ENCODE measurements at regions not wholly inside any gene's neighbourhood (a gene's known extent, or its start where the extent isn't known, plus 50 kb on each side); places are given as distances from the start of the nearest gene placed in this dataset.

- TF ChIP-seq ATF3 (IDR thresholded peaks at IDR 0.05), result no peak
- no peak for TF ChIP-seq ATF3 (CRISPR knock-in tag; conservative IDR thresholded peaks at IDR 0.05)
- TF ChIP-seq TFE3 (CRISPR knock-in tag; IDR thresholded peaks at IDR 0.05), result no peak
- TF ChIP-seq ZBTB8A (IDR thresholded peaks at IDR 0.05; ENCODE audit: partially characterized antibody), result no peak
- no peak for TF ChIP-seq DPF2 (IDR thresholded peaks at IDR 0.05)
- TF ChIP-seq CTCF (IDR thresholded peaks at IDR 0.05 in 2 of 3, conservative IDR thresholded peaks at IDR 0.05 in 1 of 3; ENCODE audit: insufficient read depth in 2 of 3, low read depth in 1 of 3, low read length in 3 of 3), result no peak
- no peak for TF ChIP-seq E2F5 (CRISPR knock-in tag; IDR thresholded peaks at IDR 0.05)
- TF ChIP-seq RHOXF2B (CRISPR knock-in tag; conservative IDR thresholded peaks at IDR 0.05), result no peak
- no peak for TF ChIP-seq SAFB2 (IDR thresholded peaks at IDR 0.05; ENCODE audit: borderline replicate concordance, low read depth, low read length, severe bottlenecking)
- no peak for TF ChIP-seq CREM (IDR thresholded peaks at IDR 0.05; ENCODE audit: low read depth)
- TF ChIP-seq RAD21 (CRISPR knock-in tag; conservative IDR thresholded peaks at IDR 0.05 in 1 of 2, IDR thresholded peaks at IDR 0.05 in 1 of 2), result no peak
Observed at GRCh38 chr2:149686136-149687051, 98.8 kb upstream of the MMADHC start.

Data from K562 (cell line).